HT-29 (cell line): ENCODE measurements at regions not wholly inside any gene's neighbourhood (a gene's known extent, or its start where the extent isn't known, plus 50 kb on each side); places are given as distances from the start of the nearest gene placed in this dataset.

ENCODE experiments used
- DNase-seq: peaks from one replicate; pipeline ENCODE4 v3.0.0-alpha.2; 2015; ENCODE audit warnings: low spot score

DNA sequence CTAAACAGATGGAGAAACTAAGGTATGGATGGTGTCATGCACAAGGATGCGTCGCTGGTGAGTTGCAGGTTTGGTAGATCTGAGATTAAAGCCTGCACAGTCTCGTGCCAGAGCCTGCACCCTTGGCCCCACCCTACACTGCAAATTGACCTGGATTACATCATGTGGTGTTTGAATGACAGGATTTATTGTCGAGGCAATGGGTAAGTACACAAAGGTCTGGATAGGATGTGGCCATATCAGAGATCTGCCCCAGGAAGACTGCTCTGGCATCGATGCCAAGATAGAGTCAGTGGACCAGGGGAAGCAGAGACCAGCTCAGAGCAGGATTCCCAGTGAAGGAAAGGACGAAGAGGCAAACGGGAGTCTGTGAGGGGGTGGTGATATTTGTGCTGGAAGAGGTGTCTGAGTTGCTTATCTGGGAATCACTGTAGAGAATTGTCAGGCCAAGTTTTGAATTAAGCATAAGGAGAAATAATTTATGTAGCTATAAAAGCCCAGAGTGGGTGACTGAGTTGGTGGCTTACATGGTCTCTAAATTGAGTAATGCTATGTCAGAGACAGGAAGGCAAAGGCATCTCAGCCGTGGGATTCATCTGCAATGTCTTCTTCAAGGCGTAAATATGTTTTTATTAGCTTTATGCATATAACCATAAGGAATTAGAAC, 499.6 kb upstream of the B3GAT1 start:
- DNase-seq: no peak

DNA sequence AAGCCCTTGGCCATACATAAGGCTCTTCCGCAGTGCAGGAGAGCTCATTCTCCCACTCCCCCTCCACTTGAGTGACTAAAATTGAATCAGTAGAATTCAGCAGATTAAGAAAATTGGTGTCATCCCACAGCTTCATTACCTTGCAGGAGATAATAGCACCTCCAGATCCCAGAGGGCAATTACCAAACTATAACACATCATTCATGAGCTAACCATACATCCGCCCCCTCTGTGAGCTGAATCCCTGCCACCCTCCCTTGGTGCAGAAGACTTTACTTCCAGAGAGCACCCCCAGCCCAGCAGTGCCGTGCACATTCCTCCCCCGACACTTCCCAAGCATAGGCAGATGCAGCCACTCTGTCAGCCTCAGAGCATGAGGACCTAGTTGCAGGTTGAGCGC, 496.5 kb upstream of the B3GAT1 start:
- DNase-seq: no peak

DNA sequence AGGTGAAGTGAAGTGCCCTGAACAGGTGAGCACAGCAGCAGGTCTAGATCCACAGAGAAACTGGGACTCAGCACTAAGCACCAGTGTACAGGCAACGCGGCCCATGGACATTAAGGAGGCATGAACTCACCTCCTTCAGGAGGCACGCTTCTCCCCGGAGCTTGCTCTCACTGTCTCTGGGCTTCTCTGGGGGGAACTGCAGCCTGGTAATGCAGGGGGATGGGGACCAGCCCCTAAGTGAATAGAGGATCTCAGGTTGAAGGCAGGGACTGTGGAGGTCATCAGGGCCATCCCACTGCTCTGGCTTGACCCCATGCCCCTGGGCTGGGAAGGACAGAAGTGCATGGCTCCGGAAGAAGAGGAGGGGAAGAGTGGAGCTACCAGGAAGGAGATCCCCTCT, 495.6 kb upstream of the B3GAT1 start:
- no peak for DNase-seq

DNA sequence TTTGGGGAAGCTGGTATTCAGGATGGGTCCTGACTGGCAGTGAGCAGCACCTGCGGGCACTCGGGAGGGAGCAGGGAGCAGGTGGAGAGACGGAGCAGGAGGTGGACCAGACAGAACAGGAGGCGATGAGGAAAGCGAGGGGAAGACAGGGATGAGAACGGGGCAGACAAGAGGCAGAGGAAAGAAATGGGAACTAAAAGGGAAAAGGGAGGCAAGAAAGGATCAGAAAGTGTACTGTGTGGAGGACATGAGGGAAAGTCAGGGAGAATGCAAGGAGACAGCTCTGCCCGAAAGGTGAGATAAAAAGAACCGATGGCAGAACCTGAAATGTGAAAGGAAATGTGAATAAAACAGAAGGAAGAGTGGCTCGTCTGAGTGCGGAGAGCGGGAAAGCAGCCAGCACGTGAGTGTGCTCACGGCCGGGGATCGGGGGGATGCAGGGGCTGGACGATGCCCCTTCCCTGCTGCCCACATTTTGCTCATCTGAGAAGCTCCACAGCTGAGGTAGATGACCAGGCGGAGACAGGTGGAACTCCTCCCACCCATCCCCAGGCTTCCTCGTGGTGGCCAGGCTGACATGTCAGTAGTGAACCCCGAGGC, 494.4 kb upstream of the B3GAT1 start:
- no peak for DNase-seq

DNA sequence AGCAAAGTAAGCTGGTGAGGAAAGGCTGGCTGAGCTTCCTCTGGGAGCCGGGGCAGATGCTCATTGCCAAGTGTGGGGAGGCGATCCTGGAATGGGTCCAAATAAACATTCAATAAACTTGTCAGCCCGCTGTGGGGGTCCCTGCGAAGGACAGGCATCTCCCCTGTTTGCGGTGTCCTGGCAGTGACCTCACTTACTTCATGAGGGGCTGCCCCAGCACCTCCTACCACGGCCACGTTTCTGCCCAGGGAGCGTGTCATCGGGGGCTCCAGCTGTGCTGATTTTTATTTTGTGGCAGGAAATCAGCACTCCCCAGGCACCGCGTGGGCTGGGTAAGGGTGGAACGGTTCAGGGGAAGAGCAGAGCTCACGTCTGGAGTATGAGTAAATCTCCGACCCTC, 493.9 kb upstream of the B3GAT1 start:
- no peak for DNase-seq

DNA sequence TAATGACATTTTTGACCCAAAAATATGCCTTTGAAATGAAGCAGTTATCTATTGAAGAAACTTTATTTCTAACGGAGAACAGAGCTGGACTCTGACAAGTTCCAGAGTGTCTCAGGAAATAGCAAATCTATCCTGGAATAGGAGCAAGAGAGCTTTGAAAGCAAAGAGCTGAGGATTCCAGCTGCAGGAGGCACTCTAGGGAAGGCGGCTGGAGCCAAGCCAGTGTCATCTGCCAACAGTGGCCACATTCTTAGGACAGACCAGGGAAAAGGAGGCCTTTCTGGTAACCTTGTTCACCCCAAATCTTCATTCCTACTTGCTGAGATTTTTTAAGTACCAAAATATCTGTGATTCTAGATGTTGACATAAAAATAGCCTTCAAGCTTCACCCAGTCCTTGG, 493.5 kb upstream of the B3GAT1 start:
- no peak for DNase-seq

DNA sequence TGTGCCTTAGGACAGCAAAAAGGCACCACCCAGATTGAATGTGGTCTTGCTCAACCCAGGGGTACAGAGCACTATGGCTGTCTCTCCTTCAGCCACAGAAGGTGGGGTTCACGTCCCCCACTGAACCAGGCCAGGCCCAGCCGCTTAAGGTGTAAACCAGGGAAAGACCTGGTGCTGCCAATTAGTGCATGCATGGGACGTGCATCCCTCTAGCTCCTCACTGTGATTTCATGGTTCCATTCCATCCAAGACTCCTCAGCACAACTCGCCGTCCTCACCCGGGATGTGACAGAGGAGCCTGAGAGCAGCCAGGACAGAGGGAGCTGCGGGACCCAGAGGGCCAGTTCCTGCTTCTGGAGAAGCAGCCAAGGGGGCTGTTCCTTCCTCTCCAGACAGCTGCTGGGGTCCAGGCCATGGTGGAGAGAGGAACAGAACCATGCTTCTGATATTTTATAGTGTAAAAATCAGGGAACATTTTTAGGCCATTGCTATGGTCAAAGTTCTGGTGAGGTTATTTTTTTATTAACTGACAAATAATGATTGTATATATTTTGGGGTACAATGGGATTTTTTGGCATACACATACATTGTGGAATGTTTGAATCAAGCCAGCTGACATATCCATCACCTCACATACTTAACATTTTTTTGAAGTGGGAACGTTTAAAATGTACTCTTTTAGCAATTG, 492.2 kb upstream of the B3GAT1 start:
- DNase-seq: no peak

DNA sequence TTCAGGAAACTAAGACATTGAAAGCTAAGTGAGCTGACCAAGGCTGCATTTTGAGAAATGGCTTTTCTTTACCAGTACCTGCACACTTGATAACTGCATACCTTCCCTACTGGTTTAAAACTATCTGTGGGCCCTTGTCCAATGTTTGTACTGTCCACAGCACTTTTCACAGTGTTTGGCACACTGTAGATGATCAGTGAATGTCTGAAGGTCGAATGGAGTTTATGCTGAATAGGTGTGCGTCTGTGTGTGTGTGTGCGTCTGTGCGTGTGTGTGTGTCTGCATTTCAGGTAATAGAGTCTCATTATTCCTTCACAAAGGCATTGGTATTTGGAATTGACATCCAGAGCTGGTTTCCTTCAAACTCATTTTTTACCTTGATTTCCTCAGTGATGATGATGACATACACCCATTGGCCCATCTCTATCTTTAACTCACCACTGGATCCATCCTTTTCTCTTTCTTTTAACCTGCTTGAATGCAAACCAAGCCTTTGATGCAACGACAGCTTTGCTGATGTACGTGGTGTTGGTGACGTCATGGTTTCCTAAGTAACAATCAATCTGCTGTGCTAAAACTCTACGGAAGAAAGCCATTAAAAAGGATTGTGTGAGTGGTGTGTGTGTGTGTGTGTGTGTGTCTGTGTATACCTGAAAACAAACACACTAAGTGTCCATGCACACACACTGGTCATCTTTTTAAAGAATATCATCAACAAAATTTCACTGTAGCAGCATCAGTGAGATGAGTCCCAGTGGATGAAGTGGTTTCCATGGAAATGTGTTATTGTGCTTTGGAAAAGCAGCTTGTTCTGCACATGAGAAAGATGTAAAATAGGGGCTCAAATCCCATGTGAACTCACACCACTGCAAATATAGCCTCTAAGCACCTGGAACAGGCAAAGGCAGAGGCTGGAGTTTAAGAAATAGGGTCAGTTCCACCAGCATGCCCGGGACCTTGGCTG, 490.2 kb upstream of the B3GAT1 start:
- no peak for DNase-seq

DNA sequence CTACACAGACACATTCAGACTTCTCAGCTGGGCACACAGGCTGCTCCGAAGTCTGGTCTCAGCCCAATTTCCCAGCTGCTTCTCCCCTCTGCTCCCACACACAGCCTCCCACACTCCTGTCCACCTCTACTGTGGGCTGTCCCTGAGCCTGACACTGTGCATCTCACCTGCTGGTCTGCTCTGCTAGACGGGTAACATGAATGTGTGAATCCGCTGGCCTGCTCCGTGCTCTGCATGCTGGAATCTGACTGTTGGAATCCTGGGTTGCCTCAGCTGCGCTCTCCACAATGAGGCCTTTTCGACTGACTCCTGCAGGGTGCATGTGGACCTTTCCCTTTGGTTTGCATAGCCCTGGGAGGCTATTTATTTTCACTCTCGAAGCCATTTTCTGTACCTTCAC, 489.5 kb upstream of the B3GAT1 start:
- DNase-seq: no peak

DNA sequence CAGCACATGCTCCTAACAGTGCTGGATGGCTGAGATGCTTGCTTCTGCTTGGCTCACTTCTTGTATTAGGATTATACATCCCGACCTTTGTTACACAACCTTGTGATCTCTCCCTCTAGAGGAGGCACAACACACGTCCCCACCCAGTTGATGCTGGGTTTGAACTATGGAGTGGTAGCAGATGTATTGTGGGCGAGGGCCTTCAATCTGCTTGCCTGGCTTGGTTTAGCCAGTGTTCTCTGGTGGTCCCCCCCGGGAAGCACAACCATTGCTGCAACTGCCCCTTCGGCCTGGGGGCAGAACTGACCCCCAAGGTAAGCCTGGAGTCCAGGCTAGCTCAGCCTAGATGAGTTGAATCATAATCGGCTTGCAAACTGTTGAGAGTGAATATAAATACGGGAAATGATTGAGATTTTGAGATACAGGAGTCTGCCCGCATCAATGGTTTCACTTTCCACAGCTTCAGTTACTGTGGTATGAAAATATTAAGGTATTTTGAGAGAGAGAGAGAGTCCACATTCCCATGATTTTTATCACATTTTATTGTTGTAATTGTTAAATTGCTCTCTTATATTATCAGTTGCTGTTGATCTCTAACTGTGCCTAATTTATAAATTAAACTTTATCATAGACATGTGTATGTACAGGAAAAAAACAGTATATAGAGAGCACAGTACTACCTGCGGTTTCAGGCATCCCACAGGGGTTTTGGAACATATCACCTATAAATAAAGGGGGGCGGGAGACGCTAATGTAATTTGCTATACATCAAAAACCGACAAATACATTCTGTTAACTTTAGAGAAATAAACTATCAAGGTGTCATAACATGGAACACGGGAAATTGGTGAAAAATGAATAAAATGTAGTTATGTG, 482.0 kb upstream of the B3GAT1 start:
- DNase-seq: no peak

DNA sequence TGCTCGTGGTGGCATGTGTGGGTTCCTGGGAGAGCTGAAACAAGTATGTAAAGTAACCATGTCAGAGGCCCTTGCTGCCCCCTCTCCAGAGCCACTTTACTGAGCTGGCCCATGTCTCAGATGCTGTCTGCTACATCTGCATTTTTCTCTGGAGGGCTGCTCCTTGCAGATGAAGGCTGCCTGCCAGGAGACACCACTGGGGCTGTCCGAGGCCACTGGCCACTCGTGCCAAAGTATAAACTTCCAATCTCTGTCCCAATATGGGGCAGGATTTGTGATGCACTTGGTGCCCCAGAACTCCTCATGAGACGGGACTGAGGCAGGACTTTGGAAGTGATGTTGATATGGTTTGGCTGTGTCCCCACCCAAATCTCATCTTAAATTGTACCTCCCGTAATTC, 478.4 kb upstream of the B3GAT1 start:
- DNase-seq: no peak

DNA sequence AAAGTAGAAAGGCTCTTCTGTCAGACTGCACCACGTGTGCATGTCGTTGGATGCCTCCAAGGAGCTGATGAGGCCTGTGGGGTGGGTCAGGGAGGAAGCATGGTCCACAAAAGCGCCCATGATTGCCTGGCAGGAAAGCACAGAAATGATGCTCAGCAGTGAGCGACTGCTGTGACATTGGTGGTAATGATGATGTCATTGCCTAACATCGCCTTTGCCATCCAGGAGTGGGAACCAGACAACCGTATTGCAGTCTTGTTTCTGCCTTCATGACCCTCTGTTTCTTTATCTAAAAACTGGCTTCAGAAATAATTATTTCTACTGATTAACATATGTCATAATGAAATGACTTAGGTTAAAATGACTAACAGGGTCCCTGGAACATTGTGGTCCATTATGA, 477.8 kb upstream of the B3GAT1 start:
- no peak for DNase-seq

DNA sequence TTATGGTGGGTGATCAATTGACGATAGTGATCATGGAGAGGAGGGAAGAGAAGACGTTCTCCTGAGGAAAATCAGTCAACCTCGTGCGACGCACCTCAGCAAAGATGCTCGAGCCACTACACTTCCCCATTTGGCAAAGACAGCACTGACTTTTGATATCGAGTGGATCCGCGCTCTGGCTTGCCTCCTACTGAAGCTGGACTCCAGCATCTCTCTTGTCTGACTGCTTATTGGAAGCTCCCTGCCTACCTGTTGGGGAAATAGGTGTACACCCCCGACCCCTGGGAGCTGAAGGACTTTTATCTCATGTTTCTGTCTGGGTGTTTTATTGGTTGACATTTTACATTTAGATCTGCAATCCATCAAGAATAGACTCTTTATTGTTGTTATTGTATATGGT, 476.8 kb upstream of the B3GAT1 start:
- DNase-seq: no peak

DNA sequence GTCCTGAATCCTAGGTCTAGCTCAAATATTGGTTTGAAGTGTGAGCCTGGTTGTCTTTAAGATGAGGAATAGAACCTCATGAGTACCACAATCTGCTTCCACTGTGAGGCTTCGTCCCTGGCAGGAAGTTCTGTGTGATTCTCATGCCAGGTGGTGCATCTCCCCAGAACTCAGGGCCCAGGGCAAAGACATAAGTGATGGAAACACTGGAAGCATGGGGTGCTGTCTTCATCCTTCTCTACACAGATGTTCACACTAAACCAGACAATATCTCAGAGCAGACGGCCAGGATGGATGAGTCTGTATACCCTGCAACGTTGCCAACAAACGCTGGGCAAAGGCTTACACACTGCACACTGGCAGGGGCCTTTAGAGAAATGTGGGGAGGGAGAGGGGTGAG, 475.9 kb upstream of the B3GAT1 start:
- no peak for DNase-seq

DNA sequence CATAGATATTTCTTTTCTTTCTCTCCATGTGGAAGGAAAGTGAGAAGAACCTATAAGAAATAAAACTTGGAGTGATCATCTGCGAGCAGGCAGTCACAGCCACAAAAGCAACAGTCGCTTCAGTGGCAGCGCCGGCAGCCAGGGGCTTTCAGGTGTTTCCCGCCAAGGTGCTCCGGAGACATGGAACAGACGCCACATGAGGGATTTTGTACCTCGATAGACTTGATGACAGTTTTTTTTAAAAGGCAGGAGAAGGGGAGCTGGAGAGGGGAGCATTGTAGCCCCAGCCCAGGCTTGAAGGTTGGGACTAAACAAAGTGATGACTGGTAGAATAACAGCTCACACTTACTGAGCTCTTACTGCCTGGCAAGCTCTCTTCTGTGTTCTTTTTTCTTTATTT, 471.4 kb upstream of the B3GAT1 start:
- DNase-seq: no peak

DNA sequence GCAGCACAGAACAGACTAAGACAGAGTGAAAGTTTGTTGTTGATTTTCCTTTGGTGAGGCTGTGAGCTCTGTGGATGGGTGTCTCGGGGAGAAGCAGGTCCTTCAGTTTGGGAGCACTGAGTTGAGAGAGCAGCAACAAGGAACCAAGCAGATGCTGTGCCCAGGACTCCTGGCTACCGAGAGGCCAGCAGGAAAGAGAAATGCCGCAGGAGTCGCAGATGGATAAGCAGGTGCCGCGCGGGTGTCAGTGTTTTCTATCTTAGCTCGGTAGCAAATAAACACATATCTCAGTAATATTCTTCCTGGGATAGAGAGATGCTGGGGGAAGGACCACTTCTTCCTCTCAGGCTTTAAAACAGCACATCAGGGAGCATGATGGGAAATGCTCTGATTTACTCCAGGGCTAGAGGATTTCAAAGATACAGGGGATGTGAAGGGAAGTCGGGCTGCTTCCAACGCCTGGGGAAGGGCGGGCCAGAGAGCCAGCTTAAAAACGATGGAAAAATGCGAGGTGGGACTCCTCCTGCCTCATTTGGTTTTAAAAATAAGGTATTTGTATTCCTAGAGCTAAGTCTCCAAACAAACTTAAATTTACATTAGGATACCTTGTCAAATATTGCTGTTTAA, 470.7 kb upstream of the B3GAT1 start:
- no peak for DNase-seq

DNA sequence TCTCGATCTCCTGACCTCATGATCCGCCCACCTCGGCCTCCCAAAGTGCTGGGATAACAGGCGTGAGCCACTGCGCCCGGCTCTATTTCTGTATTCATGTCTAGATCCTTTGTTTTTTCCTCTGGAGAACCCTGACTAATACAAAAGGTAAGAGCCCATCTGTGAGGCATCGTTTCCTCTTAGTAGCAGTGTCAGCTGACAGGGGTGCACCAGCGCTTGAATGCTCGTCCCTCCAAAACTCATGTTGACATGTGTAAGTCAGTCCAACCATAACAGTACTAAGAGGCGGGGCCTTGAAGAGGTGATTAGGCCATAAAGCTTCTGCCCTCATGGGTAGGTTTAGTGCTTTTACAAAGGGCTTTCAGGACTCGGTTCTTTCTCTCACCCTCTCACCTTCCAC, 470.1 kb upstream of the B3GAT1 start:
- no peak for DNase-seq

DNA sequence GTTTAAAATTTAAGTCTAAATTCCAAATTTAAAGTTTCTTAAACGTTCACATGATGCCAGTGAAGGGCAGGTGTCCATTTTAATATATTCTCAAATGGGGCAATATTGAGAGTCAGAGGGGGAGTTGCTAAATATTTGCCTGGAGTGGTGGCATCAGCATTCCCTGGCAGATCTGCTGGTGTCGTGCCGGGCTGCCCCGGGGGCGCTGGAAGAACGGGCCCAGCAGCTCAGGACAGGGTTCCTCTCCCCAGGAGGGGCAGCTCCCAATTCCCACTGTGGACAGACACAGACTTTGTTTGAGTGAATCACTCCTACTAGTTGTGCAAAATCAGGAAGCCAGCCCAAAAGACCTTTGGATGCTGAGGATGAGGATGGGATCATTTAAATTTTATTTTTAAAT, 468.7 kb upstream of the B3GAT1 start:
- DNase-seq: no peak

DNA sequence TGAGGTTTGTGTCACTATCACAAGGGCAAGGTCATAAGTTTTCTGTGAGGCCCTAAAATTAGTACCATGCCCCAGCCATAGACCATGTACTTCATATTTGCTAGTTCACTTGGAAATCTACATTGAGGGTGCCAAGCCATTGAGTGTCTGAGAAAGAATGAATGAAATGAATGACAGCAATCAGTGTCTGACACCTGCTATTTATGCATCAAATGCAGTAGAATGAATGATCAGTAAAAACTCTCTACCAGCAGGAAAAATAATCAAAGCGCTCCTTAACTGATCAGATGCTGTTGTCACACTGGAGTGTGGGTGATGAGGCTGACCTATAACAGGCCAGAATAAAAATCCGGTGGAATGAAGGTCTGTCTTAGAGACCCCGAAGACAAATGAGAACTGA, 467.9 kb upstream of the B3GAT1 start:
- no peak for DNase-seq

DNA sequence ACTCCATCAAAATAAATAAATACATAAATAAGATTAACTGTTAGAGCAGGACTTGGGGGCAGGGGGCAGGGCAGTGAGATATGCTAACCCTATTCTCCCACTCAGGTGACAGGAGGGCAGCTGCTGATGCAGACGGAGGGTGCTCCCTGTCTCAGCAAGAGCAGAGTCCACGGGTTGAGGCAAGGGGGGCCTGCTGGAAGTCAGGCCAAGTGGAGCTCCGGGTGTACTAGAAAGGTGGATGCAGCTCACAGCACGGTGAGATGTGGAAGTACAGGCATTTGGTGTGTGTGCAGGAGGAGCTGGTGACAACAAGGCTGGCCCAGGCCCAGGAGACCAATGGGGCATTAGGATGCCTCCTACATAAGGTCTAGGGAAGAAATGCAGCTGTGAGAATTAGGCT, 467.3 kb upstream of the B3GAT1 start:
- no peak for DNase-seq

DNA sequence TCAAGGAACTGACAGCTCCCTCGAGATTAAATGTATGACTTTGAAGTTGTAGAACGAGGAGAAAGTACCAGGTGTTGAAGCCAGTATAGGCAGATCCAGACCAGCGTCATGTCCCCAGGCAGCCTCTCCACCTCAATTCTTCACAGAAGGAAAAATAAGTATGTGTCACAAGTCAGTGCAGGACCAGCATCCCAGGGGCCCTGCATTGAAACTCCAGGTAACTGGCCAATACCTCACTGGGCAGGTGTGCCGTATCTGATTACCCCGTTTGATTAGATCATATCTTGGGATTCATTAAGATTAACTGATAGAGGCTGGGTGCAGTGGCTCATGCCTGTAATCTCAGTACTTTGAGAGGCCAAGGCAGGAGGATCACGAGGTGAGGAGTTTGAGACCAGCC, 466.7 kb upstream of the B3GAT1 start:
- no peak for DNase-seq
